BLaER1 treated with 17β-estradiol and CSF1 and Interleukin-3, amounts not matched to agents 10 nM and 100 nM (cell line): ENCODE measurements at regions not wholly inside any gene's neighbourhood (a gene's known extent, or its start where the extent isn't known, plus 50 kb on each side); places are given as distances from the start of the nearest gene placed in this dataset.

Experiments
- H3K27ac ChIP-seq, 11 experiments: shearing (Covaris generic); formaldehyde crosslinking; 2 replicates each; pipeline ENCODE4 v1.8.1; 2022
- H3K27me3 ChIP-seq, 11 experiments: shearing (Covaris generic); formaldehyde crosslinking; 2 replicates each; pipeline ENCODE4 v1.8.1; 2022
- H3K36me3 ChIP-seq, 11 experiments: shearing (Covaris generic); formaldehyde crosslinking; 2 replicates each; pipeline ENCODE4 v1.8.1; 2022
- H3K4me1 ChIP-seq, 10 experiments: shearing (Covaris generic); formaldehyde crosslinking; 2 replicates each; pipeline ENCODE4 v1.8.1; 2022
- H3K4me2 ChIP-seq, 11 experiments: shearing (Covaris generic); formaldehyde crosslinking; 2 replicates each; pipeline ENCODE4 v1.8.1; 2022
- H3K4me3 ChIP-seq, 10 experiments: shearing (Covaris generic); formaldehyde crosslinking; 2 replicates each; pipeline ENCODE4 v1.8.1; 2022
- H3K9ac ChIP-seq, 11 experiments: shearing (Covaris generic); formaldehyde crosslinking; 2 replicates each; pipeline ENCODE4 v1.8.1; 2022
- H3K9me3 ChIP-seq, 11 experiments: shearing (Covaris generic); formaldehyde crosslinking; replicated peaks in 1 of 11; 2 replicates each; pipeline ENCODE4 v1.8.1; 2022
- H4K20me1 ChIP-seq, 11 experiments: shearing (Covaris generic); formaldehyde crosslinking; 2 replicates each; pipeline ENCODE4 v1.8.1; 2022
- Cebpa-rat ChIP-seq, 11 experiments: shearing (Covaris generic); IDR thresholded peaks; 2 replicates each; pipeline ENCODE4 v1.8.1; 2022

GRCh38 chr5:2142456-2142954 lies 259.8 kb upstream of the IRX4 start:
- H3K27ac ChIP-seq: no peak overlapping the region
- H3K36me3 ChIP-seq: no peaks in the 10 kb centered on the region
- H3K9ac ChIP-seq: no peak overlapping the region
- H3K4me2 ChIP-seq: no peak overlapping the region
- peaks cover 0 to 13% (median 12%) of the 10 kb centered on the region in 11 experiments; a peak in 13 of 22 replicates for H3K9me3 ChIP-seq
- H3K4me3 ChIP-seq: no peak overlapping the region
- peaks cover 22 to 38% (median 30%) of the 10 kb centered on the region in 11 experiments for H3K27me3 ChIP-seq
- no peak for TF ChIP-seq Cebpa-rat (IDR thresholded peaks at IDR 0.05)
- H3K4me1 ChIP-seq: peaks cover 0 to 4% (median 0%) of the 10 kb centered on the region in 10 experiments; a peak in 2 of 20 replicates
- peaks cover 0 to 5% (median 0%) of the 10 kb centered on the region in 11 experiments; a peak in 1 of 22 replicates for H4K20me1 ChIP-seq

GRCh38 chr5:2141254-2142000 lies 258.7 kb upstream of the IRX4 start:
- no peaks in the 10 kb centered on the region for H3K36me3 ChIP-seq
- H3K9ac ChIP-seq: no peak overlapping the region
- H3K4me1 ChIP-seq: peaks cover 0 to 12% (median 0%) of the 10 kb centered on the region in 10 experiments; a peak in 5 of 20 replicates
- H3K27ac ChIP-seq: no peak overlapping the region
- no peak for TF ChIP-seq Cebpa-rat (IDR thresholded peaks at IDR 0.05)
- H3K4me3 ChIP-seq: no peak overlapping the region
- H4K20me1 ChIP-seq: peaks cover 0 to 5% (median 0%) of the 10 kb centered on the region in 11 experiments; a peak in 1 of 22 replicates
- no peak overlapping the region for H3K4me2 ChIP-seq
- peaks cover 18 to 27% (median 21%) of the 10 kb centered on the region in 11 experiments for H3K27me3 ChIP-seq
- peaks cover 0 to 13% (median 12%) of the 10 kb centered on the region in 11 experiments; a peak in 13 of 22 replicates for H3K9me3 ChIP-seq

- H3K4me2 ChIP-seq: no peak overlapping the region
- H3K4me1 ChIP-seq: peaks cover 0 to 13% (median 0%) of the 10 kb centered on the region in 10 experiments; a peak in 7 of 20 replicates
- H3K36me3 ChIP-seq: no peaks in the 10 kb centered on the region
- TF ChIP-seq Cebpa-rat (IDR thresholded peaks at IDR 0.05): no peak
- H3K27ac ChIP-seq: no peak overlapping the region
- H3K9me3 ChIP-seq: peaks cover 0 to 11% (median 7%) of the 10 kb centered on the region in 11 experiments; a peak in 13 of 22 replicates
- peaks cover 0 to 5% (median 0%) of the 10 kb centered on the region in 11 experiments; a peak in 1 of 22 replicates for H4K20me1 ChIP-seq
- H3K27me3 ChIP-seq: peaks cover 10 to 19% (median 13%) of the 10 kb centered on the region in 11 experiments
- no peak overlapping the region for H3K9ac ChIP-seq
- no peak overlapping the region for H3K4me3 ChIP-seq
These were observed 257.9 kb upstream of the IRX4 start for GRCh38 chr5:2140501-2141175.

DNA sequence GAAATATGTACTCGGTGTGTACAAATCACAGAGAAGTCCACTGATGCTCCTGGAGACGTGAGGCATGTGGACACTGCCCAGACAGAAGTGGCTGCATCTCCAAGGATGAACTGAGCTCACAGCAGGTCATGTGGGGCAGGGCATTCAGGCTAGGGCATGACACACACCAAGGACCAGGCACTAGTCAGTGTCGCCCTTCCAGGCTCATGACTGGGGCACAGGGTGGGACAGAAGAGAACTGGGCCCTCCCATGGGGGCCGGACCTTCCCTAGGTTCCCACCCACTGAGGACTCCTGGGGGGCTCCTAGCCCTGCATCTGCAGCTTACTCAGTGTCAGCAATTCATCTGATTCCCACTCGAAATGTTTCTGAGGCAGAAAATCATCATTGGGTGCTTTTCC lies 256.8 kb upstream of the IRX4 start:
- no peak overlapping the region for H3K27ac ChIP-seq
- TF ChIP-seq Cebpa-rat (IDR thresholded peaks at IDR 0.05): no peak
- H3K9ac ChIP-seq: no peak overlapping the region
- H3K4me2 ChIP-seq: no peak overlapping the region
- H3K9me3 ChIP-seq: no peaks in the 10 kb centered on the region
- no peak overlapping the region for H3K4me3 ChIP-seq
- H3K27me3 ChIP-seq: peaks cover 0 to 8% (median 2%) of the 10 kb centered on the region in 11 experiments; a peak in 12 of 22 replicates
- H3K4me1 ChIP-seq: peaks cover 8 to 24% (median 10%) of the 10 kb centered on the region in 10 experiments; a peak in 17 of 20 replicates
- H4K20me1 ChIP-seq: peaks cover 0 to 5% (median 0%) of the 10 kb centered on the region in 11 experiments; a peak in 1 of 22 replicates
- H3K36me3 ChIP-seq: no peaks in the 10 kb centered on the region

DNA sequence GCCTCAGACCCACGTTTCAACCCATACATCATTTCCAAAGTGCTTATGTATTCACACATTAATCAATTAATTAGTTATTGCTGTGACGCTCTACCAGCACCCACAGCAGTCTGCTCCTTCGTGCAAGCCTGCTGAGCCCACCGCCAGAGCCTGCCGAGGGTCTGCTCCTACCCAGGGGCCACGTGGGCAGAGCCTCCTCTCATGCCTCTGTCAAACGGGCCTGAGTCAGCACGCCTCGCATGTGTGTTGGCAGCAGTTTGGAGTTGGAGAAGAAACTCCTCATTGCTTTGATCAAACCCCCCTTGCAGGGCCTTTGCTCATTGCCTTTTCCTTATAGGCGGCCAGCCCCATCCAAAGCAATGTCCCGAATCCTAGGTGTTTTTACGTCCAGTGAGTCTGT lies 256.2 kb upstream of the IRX4 start:
- H3K9me3 ChIP-seq: no peaks in the 10 kb centered on the region
- peaks cover 0 to 2% (median 0%) of the 10 kb centered on the region in 11 experiments; a peak in 2 of 22 replicates for H3K27me3 ChIP-seq
- H3K4me2 ChIP-seq: no peak overlapping the region
- no peak overlapping the region for H3K27ac ChIP-seq
- no peak overlapping the region for H3K4me3 ChIP-seq
- peaks cover 0 to under 1% (median 0%) of the 10 kb centered on the region in 11 experiments; a peak in 1 of 22 replicates for H4K20me1 ChIP-seq
- TF ChIP-seq Cebpa-rat (IDR thresholded peaks at IDR 0.05): no peak
- no peak overlapping the region for H3K9ac ChIP-seq
- H3K36me3 ChIP-seq: no peaks in the 10 kb centered on the region
- H3K4me1 ChIP-seq: peaks cover 9 to 30% (median 15%) of the 10 kb centered on the region in 10 experiments; a peak in 18 of 20 replicates

- Histone ChIP-seq H3K36me3 (no peaks in the 10 kb centered on the region), H3K9ac (no peak overlapping the region), H3K4me1 (peaks cover 9 to 34% (median 17%) of the 10 kb centered on the region in 10 experiments; a peak in 18 of 20 replicates), H3K9me3 (no peaks in the 10 kb centered on the region), H3K4me3 (no peak overlapping the region), H3K4me2 (peak overlapping the region in 2 of 11 experiments; percentile 2 to 18; a peak in 1 of 22 replicates), H4K20me1 (no peaks in the 10 kb centered on the region; a peak in 1 of 22 replicates), H3K27ac (no peak overlapping the region), H3K27me3 (no peaks in the 10 kb centered on the region)
- no peak for TF ChIP-seq Cebpa-rat (IDR thresholded peaks at IDR 0.05)
These were observed 254.8 kb upstream of the IRX4 start for GRCh38 chr5:2137444-2138050.

- H3K9me3 ChIP-seq: no peaks in the 10 kb centered on the region
- TF ChIP-seq Cebpa-rat (IDR thresholded peaks at IDR 0.05): no peak
- H3K4me1 ChIP-seq: peaks cover 9 to 34% (median 17%) of the 10 kb centered on the region in 10 experiments; a peak in 18 of 20 replicates
These were observed 254.1 kb upstream of the IRX4 start for GRCh38 chr5:2136728-2137333.

GRCh38 chr5:2135833-2136232 lies 253.1 kb upstream of the IRX4 start:
- no peak overlapping the region for H3K27ac ChIP-seq
- TF ChIP-seq Cebpa-rat (IDR thresholded peaks at IDR 0.05): no peak
- H3K9ac ChIP-seq: no peak overlapping the region
- H3K9me3 ChIP-seq: no peaks in the 10 kb centered on the region
- H4K20me1 ChIP-seq: no peaks in the 10 kb centered on the region; a peak in 1 of 22 replicates
- peaks cover 9 to 34% (median 18%) of the 10 kb centered on the region in 10 experiments; a peak in 18 of 20 replicates for H3K4me1 ChIP-seq
- no peaks in the 10 kb centered on the region for H3K36me3 ChIP-seq
- H3K27me3 ChIP-seq: peaks cover 0 to 4% (median 0%) of the 10 kb centered on the region in 11 experiments; a peak in 3 of 22 replicates
- H3K4me3 ChIP-seq: no peak overlapping the region
- H3K4me2 ChIP-seq: peak overlapping the region in 1 of 11 experiments; percentile 66; a peak in 1 of 22 replicates

More at GRCh38 chr5:2136728-2137333, 254.1 kb upstream of the IRX4 start:
- Histone ChIP-seq H3K27me3 (no peaks in the 10 kb centered on the region), H3K4me3 (no peak overlapping the region), H4K20me1 (no peaks in the 10 kb centered on the region; a peak in 1 of 22 replicates), H3K4me2 (peak overlapping the region in 1 of 11 experiments; percentile 18; a peak in 2 of 22 replicates), H3K27ac (no peak overlapping the region), H3K9ac (no peak overlapping the region), H3K36me3 (no peaks in the 10 kb centered on the region)
